T-helper 2 cell treated with Interferon-gamma antibody and Interleukin-4, amounts not matched to agents 5 μg/mL and 100 μg/mL, for 36 hours (primary cell): ENCODE measurements at regions not wholly inside any gene's neighbourhood (a gene's known extent, or its start where the extent isn't known, plus 50 kb on each side); places are given as distances from the start of the nearest gene placed in this dataset.
"Not testable (repeated sequence)": the region's sequence is repeated elsewhere in the genome, so short reads cannot be mapped to it uniquely, and the experiment has no call there.

Source experiments
- DNase-seq: peaks from one replicate; pipeline ENCODE4 v3.0.0; 2021; ENCODE audit warnings: low spot score
- H3K27ac Mint-ChIP-seq: one replicate; pipeline ENCODE4 v1.8.0; 2021; ENCODE audit warnings: mild to moderate bottlenecking, mixed read lengths
- H3K27me3 Mint-ChIP-seq: one replicate; pipeline ENCODE4 v1.8.0; 2021; ENCODE audit warnings: low read depth, mixed read lengths
- H3K36me3 Mint-ChIP-seq: one replicate; pipeline ENCODE4 v1.8.0; 2021; ENCODE audit warnings: low read depth, mixed read lengths
- H3K4me1 Mint-ChIP-seq: one replicate; pipeline ENCODE4 v1.8.0; 2021; ENCODE audit warnings: low read depth, mixed read lengths
- H3K4me3 Mint-ChIP-seq: one replicate; pipeline ENCODE4 v1.8.0; 2022; ENCODE audit warnings: mild to moderate bottlenecking, moderate library complexity, mixed read lengths
- H3K9me3 Mint-ChIP-seq: one replicate; pipeline ENCODE4 v1.8.0; 2021; ENCODE audit warnings: mixed read lengths

DNA sequence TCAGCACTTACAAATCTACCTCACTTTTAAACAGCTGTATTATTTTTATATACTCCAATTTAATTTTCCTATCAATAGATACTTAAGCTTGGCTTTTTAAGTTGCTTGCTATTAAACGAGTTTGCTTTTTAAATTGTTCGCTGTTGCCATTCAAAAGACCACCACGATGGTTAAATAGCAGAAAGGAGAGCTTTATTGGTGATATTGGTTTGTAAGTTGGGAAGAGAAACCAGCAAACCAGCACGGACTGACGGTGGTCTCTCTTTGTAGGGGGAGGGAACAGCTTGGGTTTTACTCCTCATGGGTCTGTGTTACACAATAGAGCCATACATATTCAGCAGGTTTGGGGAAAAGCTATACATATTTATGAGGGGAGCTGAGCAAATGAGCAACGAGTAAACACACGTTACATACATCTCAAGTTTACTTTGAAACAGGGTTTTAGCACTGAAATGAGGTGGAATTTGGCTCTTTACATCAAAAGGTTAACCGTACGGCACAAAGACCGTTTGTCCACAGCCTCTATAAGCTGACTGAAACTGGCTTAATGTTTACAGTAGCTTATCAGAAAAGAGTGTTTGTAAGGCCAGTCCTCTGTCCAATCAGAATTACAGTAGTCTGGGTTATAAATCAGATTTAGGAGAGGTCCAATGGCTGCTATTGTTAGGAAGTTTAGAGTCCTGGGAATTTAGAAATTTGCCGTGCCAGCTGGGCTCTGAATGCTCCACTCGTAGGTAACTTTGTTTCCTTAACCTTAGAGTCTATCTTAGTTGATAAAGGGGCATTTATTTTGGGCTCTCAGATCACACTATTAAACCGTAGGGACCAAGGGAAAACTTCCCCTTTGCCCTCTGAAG lies 69.7 kb upstream of the DHRS4 start:
- peaks cover 9% of the 10 kb centered on the region for H3K9me3 Mint-ChIP-seq
- no peak for DNase-seq
- peaks cover 9% of the 10 kb centered on the region for H3K27me3 Mint-ChIP-seq
- no peak overlapping the region for H3K27ac Mint-ChIP-seq
- no peak overlapping the region for H3K4me3 Mint-ChIP-seq
- no peaks in the 10 kb centered on the region for H3K36me3 Mint-ChIP-seq
- no peaks in the 10 kb centered on the region for H3K4me1 Mint-ChIP-seq

DNA sequence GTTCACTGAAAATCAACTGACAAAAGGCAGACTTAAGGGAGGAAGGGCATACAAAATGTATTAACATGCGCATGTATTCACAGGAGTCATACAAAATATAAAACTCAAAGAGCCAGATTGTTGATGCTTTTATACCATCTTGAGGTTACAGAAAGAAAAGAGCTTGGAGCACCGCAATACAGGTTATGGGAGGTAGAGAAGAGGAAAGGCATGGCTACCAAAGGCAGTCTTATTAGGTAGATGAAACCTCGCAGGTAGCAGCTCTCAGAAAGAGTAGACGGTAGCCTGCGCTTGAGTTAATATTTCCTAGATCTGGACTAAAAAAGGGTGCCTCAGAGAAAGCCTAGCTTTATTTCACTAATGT lies 69.0 kb upstream of the DHRS4 start:
- peaks cover 9% of the 10 kb centered on the region for H3K9me3 Mint-ChIP-seq
- H3K27me3 Mint-ChIP-seq, result peaks cover 9% of the 10 kb centered on the region
- H3K27ac Mint-ChIP-seq, result no peak overlapping the region
- DNase-seq, result no peak
- H3K4me1 Mint-ChIP-seq, result no peaks in the 10 kb centered on the region
- H3K36me3 Mint-ChIP-seq, result no peaks in the 10 kb centered on the region
- no peak overlapping the region for H3K4me3 Mint-ChIP-seq

DNA sequence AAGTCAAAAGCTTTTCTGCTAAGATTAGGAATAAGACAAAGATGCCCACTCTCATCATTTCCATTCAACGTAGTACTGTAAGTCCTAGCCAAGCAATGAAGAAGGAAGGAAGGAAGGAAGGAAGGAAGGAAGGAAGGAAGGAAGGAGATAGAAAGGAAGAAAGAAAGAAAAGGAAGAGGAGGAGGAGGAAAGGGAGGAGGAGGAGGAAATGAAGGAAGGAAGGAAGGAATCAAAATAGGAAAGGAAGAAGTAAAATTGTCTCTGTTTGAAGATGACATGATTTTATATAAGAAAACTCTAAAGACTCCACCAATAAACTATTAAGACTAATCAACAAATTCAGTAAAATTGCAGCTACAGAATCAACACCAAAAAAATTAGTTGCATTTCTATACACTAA lies 66.0 kb upstream of the DHRS4 start:
- H3K9me3 Mint-ChIP-seq, result peaks cover 9% of the 10 kb centered on the region
- no peak overlapping the region for H3K27ac Mint-ChIP-seq
- H3K4me1 Mint-ChIP-seq, result no peaks in the 10 kb centered on the region
- no peak overlapping the region for H3K4me3 Mint-ChIP-seq
- DNase-seq, result no peak
- H3K27me3 Mint-ChIP-seq, result peaks cover 9% of the 10 kb centered on the region
- no peaks in the 10 kb centered on the region for H3K36me3 Mint-ChIP-seq

DNA sequence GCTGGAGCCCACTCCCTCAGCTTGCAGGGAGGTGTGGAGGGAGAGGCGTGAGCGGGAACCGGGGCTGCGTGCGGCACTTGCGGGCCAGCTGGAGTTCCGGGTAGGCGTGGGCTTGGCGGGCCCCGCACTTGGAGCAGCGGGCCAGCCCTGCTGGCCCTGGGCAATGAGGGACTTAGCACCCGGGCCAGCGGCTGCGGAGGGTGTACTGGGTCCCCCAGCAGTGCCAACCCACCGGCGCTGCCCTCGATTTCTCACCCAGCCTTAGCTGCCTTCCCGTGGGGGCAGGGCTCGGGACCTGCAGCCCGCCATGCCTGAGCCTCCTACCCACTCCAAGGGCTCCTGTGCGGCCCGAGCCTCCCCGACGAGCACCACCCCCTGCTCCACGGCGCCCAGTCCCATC lies 61.9 kb upstream of the DHRS4 start:
- H3K4me3 Mint-ChIP-seq, H3K4me1 Mint-ChIP-seq, DNase-seq, H3K27me3 Mint-ChIP-seq, H3K9me3 Mint-ChIP-seq, H3K36me3 Mint-ChIP-seq, H3K27ac Mint-ChIP-seq: not testable (repeated sequence)

DNA sequence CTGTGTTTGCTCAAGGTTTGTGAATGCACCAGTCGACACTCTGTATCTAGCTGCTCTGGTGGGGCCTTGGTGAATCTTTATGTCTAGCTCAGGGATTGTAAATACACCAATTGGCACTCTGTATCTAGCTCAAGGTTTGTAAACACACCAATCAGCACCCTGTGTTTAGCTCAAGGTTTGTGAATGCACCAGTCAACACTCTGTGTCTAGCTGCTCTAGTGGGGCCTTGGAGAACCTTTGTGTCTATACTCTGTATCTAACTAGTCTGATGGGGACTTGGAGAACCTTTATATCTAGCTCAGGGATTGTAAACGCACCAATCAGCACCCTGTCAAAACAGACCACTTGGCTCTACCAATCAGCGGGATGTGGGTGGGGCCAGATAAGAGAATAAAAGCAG lies 61.3 kb upstream of the DHRS4 start:
- H3K27me3 Mint-ChIP-seq, DNase-seq, H3K4me1 Mint-ChIP-seq, H3K27ac Mint-ChIP-seq, H3K4me3 Mint-ChIP-seq, H3K36me3 Mint-ChIP-seq, H3K9me3 Mint-ChIP-seq: not testable (repeated sequence)

DNA sequence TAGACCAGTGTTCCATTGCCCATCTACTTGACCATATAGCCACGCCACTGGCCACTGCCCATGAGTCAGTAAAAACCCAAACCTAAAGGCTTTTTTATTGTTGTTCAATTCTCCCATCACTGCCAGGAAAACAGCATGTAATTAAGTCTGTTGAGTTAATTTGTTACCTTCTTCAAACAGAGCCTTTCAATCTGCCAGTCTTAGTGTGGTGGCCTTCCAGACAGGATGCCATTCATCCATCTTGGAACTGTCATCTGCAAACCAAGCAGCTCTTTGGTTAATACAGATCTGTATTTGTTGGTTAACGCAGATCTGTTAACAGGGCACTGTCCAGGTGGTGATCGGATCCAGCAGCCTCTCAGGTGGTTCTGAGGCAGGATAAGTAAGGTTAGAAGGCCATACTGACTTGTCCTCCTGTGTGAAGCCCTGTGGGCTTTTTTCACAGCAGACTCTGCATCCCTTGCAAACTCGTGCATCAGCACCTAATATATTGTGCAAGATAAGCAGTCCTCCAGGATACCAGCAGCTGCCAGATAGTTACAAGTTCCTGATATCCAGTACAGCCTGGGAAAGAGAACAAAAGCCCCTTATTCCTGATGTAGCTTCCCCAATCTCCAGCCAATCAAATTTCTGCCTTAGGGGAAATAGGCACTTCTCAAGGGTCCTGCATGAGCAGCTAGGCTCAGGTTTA lies 59.1 kb upstream of the DHRS4 start:
- Mint-ChIP-seq H3K4me1 (no peaks in the 10 kb centered on the region), H3K4me3 (no peak overlapping the region), H3K36me3 (no peaks in the 10 kb centered on the region), H3K27ac (no peak overlapping the region), H3K27me3 (no peaks in the 10 kb centered on the region), H3K9me3 (no peaks in the 10 kb centered on the region)
- DNase-seq, result no peak

DNA sequence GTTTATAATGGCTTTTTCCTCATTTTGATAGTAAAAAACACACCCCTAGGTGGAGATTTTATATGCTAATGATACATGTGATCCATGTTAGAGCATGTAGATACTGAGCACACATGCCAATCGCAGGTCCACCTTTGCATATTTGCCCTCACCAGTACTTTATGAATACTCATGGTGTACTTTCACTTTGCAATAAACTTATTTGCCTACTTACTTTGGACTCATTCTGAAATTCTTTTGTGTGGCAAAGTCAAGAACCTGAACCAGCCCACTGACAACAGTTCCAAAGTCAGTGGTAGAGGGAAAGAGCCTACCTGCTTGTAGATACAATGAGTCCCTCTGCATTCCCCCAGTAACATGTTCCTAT lies 58.5 kb upstream of the DHRS4 start:
- H3K9me3 Mint-ChIP-seq, result no peaks in the 10 kb centered on the region
- H3K27ac Mint-ChIP-seq, result no peak overlapping the region
- DNase-seq, result no peak
- no peaks in the 10 kb centered on the region for H3K27me3 Mint-ChIP-seq
- no peaks in the 10 kb centered on the region for H3K4me1 Mint-ChIP-seq
- H3K4me3 Mint-ChIP-seq, result no peak overlapping the region
- no peaks in the 10 kb centered on the region for H3K36me3 Mint-ChIP-seq

DNA sequence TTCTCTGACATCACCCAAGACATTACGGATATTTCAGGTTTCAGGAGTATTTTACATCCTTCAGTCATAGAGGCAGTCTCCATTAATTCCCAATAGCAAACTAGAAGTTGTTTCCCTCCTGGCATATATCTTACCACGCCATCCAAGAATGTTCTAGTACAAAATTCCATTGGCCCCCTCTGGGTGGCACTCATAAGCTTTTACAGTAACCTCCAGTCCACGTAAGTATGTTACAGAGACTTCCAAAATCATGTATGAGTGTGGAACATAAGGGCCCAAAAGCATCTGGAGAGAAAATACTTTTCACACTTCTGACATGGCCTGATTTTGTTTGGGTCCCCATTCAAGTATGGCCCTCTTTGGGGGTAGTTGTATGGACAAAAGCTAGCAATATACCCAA lies 58.1 kb upstream of the DHRS4 start:
- Mint-ChIP-seq H3K4me1 (no peaks in the 10 kb centered on the region), H3K27ac (no peak overlapping the region), H3K27me3 (no peaks in the 10 kb centered on the region), H3K9me3 (no peaks in the 10 kb centered on the region), H3K36me3 (no peaks in the 10 kb centered on the region), H3K4me3 (no peak overlapping the region)
- DNase-seq, result no peak

DNA sequence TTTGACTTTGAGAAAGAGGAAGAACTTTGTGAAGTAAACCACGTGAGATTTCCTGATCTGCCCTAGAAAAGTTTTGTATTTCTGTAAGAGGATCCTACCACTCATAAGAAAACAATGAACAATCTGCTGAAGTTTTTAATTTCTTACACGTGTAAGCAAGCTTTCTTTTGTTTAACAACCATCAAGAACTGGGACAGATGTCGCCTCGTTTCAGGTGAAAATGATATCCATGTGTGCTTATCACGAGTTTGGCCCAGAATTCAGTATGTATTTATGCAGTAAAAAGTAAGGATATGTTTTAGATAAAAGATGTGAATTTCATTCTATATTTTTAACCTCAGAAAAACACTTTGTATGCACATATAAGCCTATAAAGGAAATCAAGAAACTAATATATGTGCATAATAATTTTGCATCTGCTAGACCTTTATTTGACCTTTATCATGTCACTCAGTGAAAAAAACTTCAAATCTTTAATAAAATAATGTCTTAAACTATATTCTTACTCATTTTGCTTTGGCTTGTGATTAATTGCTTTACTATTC lies 56.9 kb upstream of the DHRS4 start:
- DNase-seq, result no peak
- Mint-ChIP-seq H3K27me3 (no peaks in the 10 kb centered on the region), H3K27ac (no peak overlapping the region), H3K4me1 (no peaks in the 10 kb centered on the region), H3K36me3 (no peaks in the 10 kb centered on the region), H3K4me3 (no peak overlapping the region), H3K9me3 (no peaks in the 10 kb centered on the region)

DNA sequence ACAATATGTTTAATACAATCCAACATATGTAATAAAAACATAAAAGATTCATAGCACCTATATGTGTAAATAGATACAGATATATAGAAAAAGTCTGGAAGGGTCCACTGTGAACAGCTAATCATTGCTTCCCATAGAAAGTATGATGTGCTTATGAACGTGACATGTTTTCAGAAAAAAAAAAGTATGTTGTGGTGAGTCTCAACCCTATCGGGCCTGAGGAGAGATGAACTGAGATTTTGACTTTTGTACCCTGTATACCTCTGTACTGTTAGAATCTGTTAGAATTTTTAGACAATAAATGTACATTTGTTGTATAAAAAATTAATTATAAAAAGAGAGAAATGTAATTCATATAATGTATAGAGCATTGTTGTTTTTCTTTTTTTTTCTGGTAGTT lies 56.3 kb upstream of the DHRS4 start:
- H3K9me3 Mint-ChIP-seq, H3K4me1 Mint-ChIP-seq, H3K27me3 Mint-ChIP-seq, DNase-seq, H3K27ac Mint-ChIP-seq, H3K4me3 Mint-ChIP-seq, H3K36me3 Mint-ChIP-seq: not testable (repeated sequence)

DNA sequence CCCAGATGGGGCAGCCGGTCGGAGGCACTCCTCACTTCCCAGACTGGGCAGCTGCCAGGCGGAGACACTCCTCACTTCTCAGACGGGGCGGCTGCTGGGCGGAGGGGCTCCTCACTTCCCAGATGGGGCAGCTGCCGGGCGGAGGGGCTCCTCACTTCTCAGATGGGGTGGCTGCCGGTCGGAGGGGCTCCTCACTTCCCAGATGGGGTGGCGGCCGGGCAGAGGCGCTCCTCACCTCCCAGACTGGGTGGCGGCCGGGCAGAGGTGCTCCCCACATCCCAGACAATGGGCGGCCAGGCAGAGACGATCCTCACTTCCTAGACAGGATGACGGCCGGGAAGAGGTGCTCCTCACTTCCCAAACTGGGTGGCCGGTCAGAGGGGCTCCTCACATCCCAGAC lies 55.2 kb upstream of the DHRS4 start:
- DNase-seq, H3K27ac Mint-ChIP-seq, H3K27me3 Mint-ChIP-seq, H3K4me3 Mint-ChIP-seq, H3K4me1 Mint-ChIP-seq, H3K9me3 Mint-ChIP-seq, H3K36me3 Mint-ChIP-seq: not testable (repeated sequence)

DNA sequence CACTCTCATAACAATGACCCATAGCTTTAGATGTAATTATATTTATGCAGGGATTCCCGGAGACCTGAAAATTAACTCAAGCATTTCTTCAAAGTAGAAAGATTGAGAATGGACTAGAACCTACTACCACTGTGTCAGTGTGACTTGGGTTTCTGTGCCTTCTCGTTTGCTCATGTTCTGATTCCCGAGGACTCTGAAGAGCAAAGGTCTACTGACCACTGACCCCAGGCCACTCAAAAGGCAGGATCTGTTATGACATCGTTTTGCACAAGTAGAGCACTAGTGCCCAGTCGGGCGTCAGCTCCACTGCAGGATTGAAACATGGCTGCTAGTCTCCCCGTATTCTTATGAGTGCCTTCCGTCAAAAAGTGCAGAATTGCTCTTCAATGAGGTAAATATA lies 53.8 kb upstream of the DHRS4 start:
- Mint-ChIP-seq H3K27ac (no peak overlapping the region), H3K36me3 (no peaks in the 10 kb centered on the region), H3K9me3 (no peaks in the 10 kb centered on the region), H3K4me1 (no peaks in the 10 kb centered on the region), H3K27me3 (no peaks in the 10 kb centered on the region), H3K4me3 (no peak overlapping the region)
- no peak for DNase-seq

DNA sequence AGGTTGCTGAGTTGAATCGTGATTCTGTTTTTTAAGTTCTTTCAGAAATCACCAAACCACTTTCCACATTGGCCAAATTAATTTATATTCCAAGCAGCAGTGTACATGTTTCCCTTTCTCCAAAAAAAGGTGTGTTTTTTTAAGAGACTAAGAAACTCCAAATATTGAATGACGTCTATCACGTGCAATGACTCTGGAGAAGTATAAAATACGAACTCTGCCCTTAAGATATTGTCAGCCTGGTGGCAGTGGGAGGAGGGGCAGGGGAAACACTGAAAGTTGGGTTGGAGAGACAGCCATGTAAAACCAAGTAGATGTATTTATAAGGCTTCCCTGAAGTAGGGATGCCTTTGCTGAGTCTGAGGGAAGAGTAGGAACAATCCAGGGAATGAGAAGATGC lies 50.1 kb upstream of the DHRS4 start:
- Mint-ChIP-seq H3K4me3 (no peak overlapping the region), H3K27me3 (peaks cover 5% of the 10 kb centered on the region), H3K27ac (no peak overlapping the region), H3K4me1 (no peaks in the 10 kb centered on the region), H3K36me3 (no peaks in the 10 kb centered on the region), H3K9me3 (no peaks in the 10 kb centered on the region)
- DNase-seq, result no peak
